HFF-Myc (cell line): ENCODE measurements at regions not wholly inside any gene's neighbourhood (a gene's known extent, or its start where the extent isn't known, plus 50 kb on each side); places are given as distances from the start of the nearest gene placed in this dataset.
"Not testable (repeated sequence)": the region's sequence is repeated elsewhere in the genome, so short reads cannot be mapped to it uniquely, and the experiment has no call there.

Source experiments
- DNase-seq: peaks from one replicate; pipeline ENCODE4 v3.0.0-alpha.2; 2011; ENCODE audit warnings: low read depth; ENCODE audit errors: extremely low read depth
- H3K4me3 ChIP-seq: replicated peaks from 2 replicates; pipeline ENCODE4 v1.5.1; 2011; ENCODE audit warnings: low read depth, mild to moderate bottlenecking, control low read depth, low read length
- CTCF ChIP-seq: IDR thresholded peaks from 2 replicates; pipeline ENCODE4 v1.5.1; 2012; ENCODE audit warnings: mild to moderate bottlenecking, low read depth, low read length, control low read depth; ENCODE audit errors: missing control alignments

GRCh38 chr3:64789111-64789510, 101.3 kb upstream of the ADAMTS9 start:
- DNase-seq, result no peak
- H3K4me3 ChIP-seq, result no peak overlapping the region
- no peak for TF ChIP-seq CTCF

GRCh38 chr3:64783200-64783599, 95.4 kb upstream of the ADAMTS9 start:
- DNase-seq, result no peak
- no peak overlapping the region for H3K4me3 ChIP-seq
- no peak for TF ChIP-seq CTCF

GRCh38 chr3:64780923-64781322, 93.1 kb upstream of the ADAMTS9 start:
- DNase-seq, H3K4me3 ChIP-seq: not testable (repeated sequence)

- TF ChIP-seq CTCF, result no peak
- DNase-seq, result no peak
- no peak overlapping the region for H3K4me3 ChIP-seq
Observed at GRCh38 chr3:64773137-64773536, 85.3 kb upstream of the ADAMTS9 start.

GRCh38 chr3:64766440-64766839, 78.6 kb upstream of the ADAMTS9 start:
- no peak overlapping the region for H3K4me3 ChIP-seq
- DNase-seq, result no peak
- no peak for TF ChIP-seq CTCF

- no peak for DNase-seq
- no peak for TF ChIP-seq CTCF
Observed at GRCh38 chr3:64765947-64766346, 78.1 kb upstream of the ADAMTS9 start.

GRCh38 chr3:64764386-64764929, 76.7 kb upstream of the ADAMTS9 start:
- DNase-seq, result no peak
- no peak for TF ChIP-seq CTCF
- no peak overlapping the region for H3K4me3 ChIP-seq

More at GRCh38 chr3:64765947-64766346, 78.1 kb upstream of the ADAMTS9 start:
- H3K4me3 ChIP-seq, result no peak overlapping the region
